Psoas muscle (tissue), 7 donors: ENCODE measurements at regions not wholly inside any gene's neighbourhood (a gene's known extent, or its start where the extent isn't known, plus 50 kb on each side); places are given as distances from the start of the nearest gene placed in this dataset.

Source experiments
- ATAC-seq, 4 donors: fragments of 200-7000 bp; cut with Tn5 transposase; one replicate each; pipeline ENCODE4 v1.9.1; 2020; ENCODE audit warnings: moderate library complexity in 3 of 4, mild to moderate bottlenecking in 2 of 4
- DNase-seq, 2 donors: peaks; one replicate each; pipeline ENCODE4 v3.0.0-alpha.2; 2020
- H3K27ac ChIP-seq: fragments of 200-600 bp; one replicate; pipeline ENCODE4 v1.8.0; 2022
- H3K27me3 ChIP-seq, 3 donors: fragments of 200-600 bp in 1 of 3; one replicate each; pipeline versions ENCODE4 v1.6.1 to v1.8.0; 2013 to 2022; ENCODE audit warnings: low read length in 2 of 3, mild to moderate bottlenecking in 2 of 3, moderate library complexity in 1 of 3; ENCODE audit not compliant: insufficient read depth in 3 of 3
- H3K36me3 ChIP-seq, 2 donors: fragments of 200-600 bp in 1 of 2; one replicate each; pipeline versions ENCODE4 v1.6.1 to v1.8.0; 2013 to 2022; ENCODE audit warnings: low read depth in 1 of 2, mild to moderate bottlenecking in 1 of 2, moderate library complexity in 1 of 2; ENCODE audit not compliant: insufficient read depth in 1 of 2
- H3K4me1 ChIP-seq: fragments of 200-600 bp; one replicate; pipeline ENCODE4 v1.8.0; 2022
- H3K4me3 ChIP-seq: fragments of 200-600 bp; one replicate; pipeline ENCODE4 v1.8.0; 2022; ENCODE audit warnings: mild to moderate bottlenecking
- H3K9me3 ChIP-seq: fragments of 200-600 bp; one replicate; pipeline ENCODE4 v1.8.0; 2022
- CTCF ChIP-seq: fragments of 200-600 bp; IDR thresholded peaks from one replicate; pipeline ENCODE4 v1.8.0; 2022; ENCODE audit warnings: antibody characterized with exemption
- WGBS, 3 donors: extraction: QIAGEN DNeasy Blood & Tissue Kit; methylation state at CpG; one replicate each; pipeline versions ENCODE4 v1.1.6 to v1.1.7; 2013; 5-methylcytosine and 5-hydroxymethylcytosine counted together
- intact Hi-C, 2 donors: fragments of 100-400 bp; cut with DNase I; formaldehyde crosslinking; loops; one replicate each; pipeline versions ENCODE4 v1.11.0 to v1.14.2; 2022
- donor health status: healthy with polysubstance abuse.
- donor health status: DM: no; HTN: no; CAD: no; lungs with moderate emphysema.
- donor health status: Bipolar disorder and iron deficiency.
- donor health status: healthy.
- donor health status: DM: yes; HTN: yes; CAD: no.
- donor health status: DM: no; HTN: no; CAD: no.
- donor health status: DM: yes; HTN: yes; CAD: no.

- ATAC-seq (no peak), DNase-seq (no peak)
- Histone ChIP-seq H3K36me3 (no peaks in the 10 kb centered on the region), H3K9me3 (no peaks in the 10 kb centered on the region), H3K4me3 (no peak overlapping the region), H3K27ac (no peak overlapping the region), H3K27me3 (no peaks in the 10 kb centered on the region), H3K4me1 (no peaks in the 10 kb centered on the region)
- no peak for TF ChIP-seq CTCF
- intact Hi-C loops: no loop called here
- 70 to 78% (median 73%) methylated on average over 5 of the region's 5 CpGs for WGBS, 3 donors
Measured at GRCh38 chr4:182090186-182090585, 153.0 kb upstream of the TENM3 start.

GRCh38 chr4:182091128-182091527 is 152.1 kb upstream of the TENM3 start:
- no peaks in the 10 kb centered on the region for H3K36me3 ChIP-seq
- H3K27me3 ChIP-seq: no peaks in the 10 kb centered on the region
- DNase-seq (no peak), ATAC-seq (no peak)
- no peak overlapping the region for H3K27ac ChIP-seq
- 72 to 78% (median 78%) methylated on average over 5 of the region's 5 CpGs for WGBS, 3 donors
- no peak overlapping the region for H3K4me3 ChIP-seq
- TF ChIP-seq CTCF: no peak
- no peaks in the 10 kb centered on the region for H3K9me3 ChIP-seq
- intact Hi-C loops: no loop called here
- no peaks in the 10 kb centered on the region for H3K4me1 ChIP-seq

GRCh38 chr4:182093431-182093831 is 149.8 kb upstream of the TENM3 start:
- intact Hi-C loops: no loop called here
- Histone ChIP-seq H3K4me1 (no peaks in the 10 kb centered on the region), H3K36me3 (no peaks in the 10 kb centered on the region), H3K9me3 (no peaks in the 10 kb centered on the region), H3K27me3 (no peaks in the 10 kb centered on the region), H3K27ac (no peak overlapping the region), H3K4me3 (no peak overlapping the region)
- no peak for ATAC-seq
- TF ChIP-seq CTCF: no peak
- WGBS, 3 donors: 68 to 71% (median 69%) methylated on average over 7 of the region's 7 CpGs
- DNase-seq: no peak

- Histone ChIP-seq H3K36me3 (no peaks in the 10 kb centered on the region), H3K27me3 (no peaks in the 10 kb centered on the region), H3K4me1 (no peaks in the 10 kb centered on the region), H3K9me3 (no peaks in the 10 kb centered on the region), H3K27ac (no peak overlapping the region), H3K4me3 (no peak overlapping the region)
- intact Hi-C loops: no loop called here
- no peak for TF ChIP-seq CTCF
- ATAC-seq (no peak), DNase-seq (no peak)
- WGBS, 3 donors: 75 to 79% (median 77%) methylated on average over 3 of the region's 3 CpGs
Measured at GRCh38 chr4:182093935-182094334, 149.3 kb upstream of the TENM3 start.

- Histone ChIP-seq H3K27ac (no peak overlapping the region), H3K9me3 (no peaks in the 10 kb centered on the region), H3K4me3 (no peak overlapping the region), H3K27me3 (no peaks in the 10 kb centered on the region), H3K36me3 (no peaks in the 10 kb centered on the region), H3K4me1 (no peaks in the 10 kb centered on the region)
- no peak for TF ChIP-seq CTCF
- no peak for ATAC-seq
- 83 to 86% (median 83%) methylated on average over 8 of the region's 8 CpGs for WGBS, 3 donors
- intact Hi-C loops: no loop called here
- DNase-seq: no peak
Measured at GRCh38 chr4:182101618-182102017, 141.6 kb upstream of the TENM3 start.
